HepG2 (cell line): ENCODE measurements at regions not wholly inside any gene's neighbourhood (a gene's known extent, or its start where the extent isn't known, plus 50 kb on each side); places are given as distances from the start of the nearest gene placed in this dataset.

Experiments used
- ATAC-seq: fragments of 200-7000 bp; cut with Tn5 transposase; 3 replicates; pipeline ENCODE4 v1.9.1; 2020; ENCODE audit warnings: mild to moderate bottlenecking, moderate library complexity
- BruUV-seq: library from RNA; stranded (reverse); fragments of 400-500 nt; replicated peaks from 2 replicates; lab custom pipeline; 2021; lab: Mats Ljungman, UMichigan
- CTCF ChIA-PET: fragments of 300-600 bp; formaldehyde crosslinking; extraction: SDS; loops from one replicate; lab custom pipeline; 2021; ENCODE audit warnings: low total read pairs, inconsistent platforms, low intra/inter-chr PET ratio; lab: Yijun Ruan, JAX
- POLR2A ChIA-PET: fragments of 350-600 bp; sonication (Branson Sonifier 250); formaldehyde crosslinking; loops from one replicate; lab custom pipeline; 2020; ENCODE audit warnings: antibody characterized with exemption, inconsistent platforms; lab: Yijun Ruan, JAX
- DNase-seq: peaks from one replicate; pipeline ENCODE4 v3.0.0-alpha.2; 2015; ENCODE audit warnings: low spot score
- FAIRE-seq: peaks from 3 replicates; lab custom pipeline; 2011; peaks lifted over from hg19 to GRCh38; lab: Jason Lieb, UNC
- H2AFZ ChIP-seq: one replicate; pipeline ENCODE4 v1.6.1; 2011; ENCODE audit warnings: low read length, inconsistent platforms
- H3K27ac ChIP-seq: fragments of 300-600 bp; 3 replicates; pipeline ENCODE4 v1.8.0; 2011; ENCODE audit warnings: mixed run types, mild to moderate bottlenecking, mixed read lengths, low read length, inconsistent platforms; ENCODE audit not compliant: insufficient read depth; ENCODE audit errors: extremely low read length
- H3K27me3 ChIP-seq, 2 experiments: fragments of 200-600 bp in 1 of 2; 2 replicates in 1 of 2; 3 replicates in 1 of 2; pipeline versions ENCODE4 v1.6.0 to v1.8.0; 2011; ENCODE audit warnings: low read length in 2 of 2, mild to moderate bottlenecking in 2 of 2, moderate library complexity in 2 of 2, inconsistent platforms in 1 of 2; ENCODE audit not compliant: insufficient read depth in 2 of 2, control insufficient read depth in 1 of 2
- H3K36me3 ChIP-seq, 2 experiments: fragments of 200-600 bp in 1 of 2; replicated peaks in 1 of 2; 2 replicates in 1 of 2; 3 replicates in 1 of 2; pipeline versions ENCODE4 v1.5.1 to v1.8.0; 2011; ENCODE audit warnings: low read length in 2 of 2, inconsistent platforms in 1 of 2; ENCODE audit not compliant: insufficient read depth in 2 of 2, control insufficient read depth in 1 of 2
- H3K4me1 ChIP-seq: 2 replicates; pipeline ENCODE4 v1.5.1; 2012; ENCODE audit warnings: low read length, inconsistent platforms; ENCODE audit not compliant: insufficient read depth
- H3K4me2 ChIP-seq: 2 replicates; pipeline ENCODE4 v1.6.0; 2011; ENCODE audit warnings: low read depth, low read length, inconsistent platforms
- H3K4me3 ChIP-seq, 3 experiments: fragments of 200-600 bp in 1 of 3; sonication (generic), shearing (Covaris generic) in 1 of 3; replicated peaks in 1 of 3; 2 replicates each; pipeline ENCODE4 v1.5.1; 2011 to 2016; ENCODE audit warnings: low read length in 3 of 3, inconsistent platforms in 2 of 3, low read depth in 2 of 3, mild to moderate bottlenecking in 2 of 3, control low read depth in 1 of 3, mixed read lengths in 1 of 3; ENCODE audit not compliant: insufficient read depth in 1 of 3
- H3K79me2 ChIP-seq: one replicate; pipeline ENCODE4 v1.6.1; 2011; ENCODE audit warnings: low read length, inconsistent platforms; ENCODE audit not compliant: insufficient read depth
- H3K9ac ChIP-seq: 2 replicates; pipeline ENCODE4 v1.6.0; 2011; ENCODE audit warnings: mild to moderate bottlenecking, low read depth, low read length, inconsistent platforms; ENCODE audit not compliant: insufficient read depth
- H3K9me3 ChIP-seq: 2 replicates; pipeline ENCODE4 v1.5.1; 2012; ENCODE audit warnings: mild to moderate bottlenecking, low read length
- H4K20me1 ChIP-seq: 2 replicates; pipeline ENCODE4 v1.6.0; 2011; ENCODE audit warnings: inconsistent platforms, mild to moderate bottlenecking, low read length, moderate library complexity; ENCODE audit not compliant: insufficient read depth
- FOXK2 ChIP-seq: fragments of 450-650 bp; IDR thresholded peaks from 2 replicates; pipeline ENCODE4 v1.6.1; 2016
- FOXO4 ChIP-seq: sonication (generic); formaldehyde crosslinking; conservative IDR thresholded peaks from 2 replicates; pipeline ENCODE4 v1.8.1; 2023; ENCODE audit warnings: missing genetic modification reagents
- IRF1 ChIP-seq: sonication (generic); formaldehyde crosslinking; IDR thresholded peaks from 2 replicates; pipeline ENCODE4 v1.4.0; 2020; ENCODE audit warnings: low read depth, mild to moderate bottlenecking, missing genetic modification reagents
- MBNL3 ChIP-seq: fragments of 250-450 bp; sonication (Bioruptor Pico); conservative IDR thresholded peaks from 2 replicates; pipeline ENCODE4 v1.8.0; 2022; ENCODE audit warnings: mild to moderate bottlenecking, inconsistent platforms
- MNT ChIP-seq: fragments of 450-650 bp; IDR thresholded peaks from 2 replicates; pipeline ENCODE4 v1.6.1; 2016
- MZF1 ChIP-seq: sonication (generic); formaldehyde crosslinking; IDR thresholded peaks from 2 replicates; pipeline ENCODE4 v1.8.1; 2023; ENCODE audit warnings: mild to moderate bottlenecking, missing genetic modification reagents, borderline replicate concordance
- PAWR ChIP-seq: sonication (generic); formaldehyde crosslinking; IDR thresholded peaks from 2 replicates; pipeline ENCODE4 v1.4.0; 2020; ENCODE audit warnings: missing genetic modification reagents, mild to moderate bottlenecking, borderline replicate concordance
- PRPF4 ChIP-seq: fragments of 200-400 bp; formaldehyde crosslinking; IDR thresholded peaks from 2 replicates; pipeline ENCODE4 v1.6.1; 2016; ENCODE audit warnings: low read length, low read depth; ENCODE audit not compliant: poor library complexity, severe bottlenecking
- ZBTB46 ChIP-seq: sonication (generic); formaldehyde crosslinking; IDR thresholded peaks from 2 replicates; pipeline ENCODE4 v1.4.0; 2020; ENCODE audit warnings: mild to moderate bottlenecking, missing genetic modification reagents, borderline replicate concordance
- ZFP90 ChIP-seq: sonication (generic); formaldehyde crosslinking; IDR thresholded peaks from 2 replicates; pipeline ENCODE4 v1.8.0; 2022; ENCODE audit warnings: missing genetic modification reagents, mild to moderate bottlenecking, inconsistent platforms, borderline replicate concordance
- ZNF12 ChIP-seq: sonication (generic); formaldehyde crosslinking; IDR thresholded peaks from 2 replicates; pipeline ENCODE4 v1.5.0; 2020; ENCODE audit warnings: missing genetic modification reagents
- ZNF333 ChIP-seq: sonication (generic); formaldehyde crosslinking; IDR thresholded peaks from 2 replicates; pipeline ENCODE4 v1.4.0; 2020; ENCODE audit warnings: mild to moderate bottlenecking, missing genetic modification reagents, borderline replicate concordance
- ZNF709 ChIP-seq: sonication (generic); formaldehyde crosslinking; IDR thresholded peaks from 2 replicates; pipeline ENCODE4 v1.5.0; 2020; ENCODE audit warnings: mild to moderate bottlenecking, missing genetic modification reagents
- ZNF790 ChIP-seq: sonication (generic); formaldehyde crosslinking; IDR thresholded peaks from 2 replicates; pipeline ENCODE4 v1.8.0; 2022; ENCODE audit warnings: missing genetic modification reagents, mild to moderate bottlenecking, borderline replicate concordance
- ZNF839 ChIP-seq: sonication (generic); formaldehyde crosslinking; IDR thresholded peaks from 2 replicates; pipeline ENCODE4 v1.4.0; 2020; ENCODE audit warnings: missing genetic modification reagents, mild to moderate bottlenecking, borderline replicate concordance
- WGBS: methylation state at CpG from one replicate; pipeline ENCODE4 v1.1.6; 2017; ENCODE audit warnings: low lambda C conversion rate; 5-methylcytosine and 5-hydroxymethylcytosine counted together
- in situ Hi-C: cut with HindIII; loops from 2 replicates; pipeline ENCODE4 v1.10.0; 2017; ENCODE audit warnings: low pct_unique_long_range_greater_than_20kb; ENCODE audit not compliant: extremely low pct_ligation_motif_present
- intact Hi-C: fragments of 100-400 bp; cut with micrococcal nuclease; formaldehyde crosslinking; loops from one replicate; pipeline ENCODE4 v1.10.0; 2022; ENCODE audit not compliant: unreplicated experiment

GRCh38 chr3:24838533-24838932, 343.9 kb upstream of the THRB start:
- H3K79me2 ChIP-seq, result no peaks in the 10 kb centered on the region
- H3K9ac ChIP-seq, result no peak overlapping the region
- in situ Hi-C loops (no loop called here), intact Hi-C loops (no loop called here)
- no peak for TF ChIP-seq MBNL3 (CRISPR knock-in tag)
- no peak for TF ChIP-seq PAWR (CRISPR knock-in tag)
- TF ChIP-seq FOXK2, result no peak
- no peak for TF ChIP-seq ZNF12 (CRISPR knock-in tag)
- no peak for TF ChIP-seq ZNF839 (CRISPR knock-in tag)
- TF ChIP-seq ZBTB46 (CRISPR knock-in tag), result no peak
- TF ChIP-seq MZF1, result no peak
- no peak for TF ChIP-seq PRPF4
- H3K4me2 ChIP-seq, result no peak overlapping the region
- ATAC-seq, result no peak
- ChIA-PET POLR2A (no interaction called here), CTCF (no interaction called here)
- H3K4me1 ChIP-seq, result no peaks in the 10 kb centered on the region
- no peaks in the 10 kb centered on the region for H3K27me3 ChIP-seq
- H4K20me1 ChIP-seq, result no peaks in the 10 kb centered on the region
- H2AFZ ChIP-seq, result no peak overlapping the region
- DNase-seq, result no peak
- BruUV-seq, result no TSS peak
- no peak for FAIRE-seq
- H3K9me3 ChIP-seq, result no peaks in the 10 kb centered on the region
- no peak overlapping the region for H3K4me3 ChIP-seq
- H3K27ac ChIP-seq, result no peak overlapping the region
- no peaks in the 10 kb centered on the region for H3K36me3 ChIP-seq

- POLR2A ChIA-PET, result no interaction called here
- Histone ChIP-seq H4K20me1 (no peaks in the 10 kb centered on the region), H3K4me3 (no peak overlapping the region), H3K9me3 (no peaks in the 10 kb centered on the region), H3K36me3 (no peaks in the 10 kb centered on the region), H3K27me3 (no peaks in the 10 kb centered on the region), H3K9ac (no peak overlapping the region), H3K4me2 (no peak overlapping the region), H2AFZ (no peak overlapping the region), H3K4me1 (no peaks in the 10 kb centered on the region), H3K27ac (no peak overlapping the region), H3K79me2 (no peaks in the 10 kb centered on the region)
- in situ Hi-C loops, result no loop called here
- WGBS, result 45% methylated on average over 2 of the region's 2 CpGs
- BruUV-seq, result no TSS peak
- CTCF ChIA-PET, result no interaction called here
- intact Hi-C loops, result no loop called here
- no peak for FAIRE-seq
- no peak for ATAC-seq
- no peak for DNase-seq
- TF ChIP-seq FOXO4 (CRISPR knock-in tag) (no peak), ZFP90 (no peak), IRF1 (CRISPR knock-in tag) (no peak), ZNF333 (no peak), MNT (no peak), ZNF709 (CRISPR knock-in tag) (no peak), ZNF790 (no peak)
Observed at GRCh38 chr3:24843955-24844354, 349.3 kb upstream of the THRB start.
